ENCODE measurements at regions not wholly inside any gene's neighbourhood (a gene's known extent, or its start where the extent isn't known, plus 50 kb on each side); places are given as distances from the start of the nearest gene placed in this dataset.

GRCh38 chr15:70478251-70478990, 284.9 kb downstream of the UACA start:
- H3K4me3 ChIP-seq (ENCODE audit: extremely low read depth, insufficient read depth, low read length, poor library complexity, severe bottlenecking) = no peak overlapping the region
- H3K36me3 ChIP-seq (ENCODE audit: control insufficient read depth, insufficient read depth, low read length) = no peaks in the 10 kb centered on the region
- H3K9me3 ChIP-seq (ENCODE audit: control insufficient read depth, low read length) = no peaks in the 10 kb centered on the region
- no peak overlapping the region for H3K27ac ChIP-seq (ENCODE audit: low read depth, low read length, severe bottlenecking)
- 89 to 94% methylated on average over 1 to 13 of the region's 19 CpGs for WGBS, 2 experiments (ENCODE audit: insufficient coverage in 2 of 2)
- H3K4me1 ChIP-seq (ENCODE audit: control insufficient read depth, insufficient read depth, low read length, poor library complexity, severe bottlenecking) = peaks cover 20% of the 10 kb centered on the region

DNA sequence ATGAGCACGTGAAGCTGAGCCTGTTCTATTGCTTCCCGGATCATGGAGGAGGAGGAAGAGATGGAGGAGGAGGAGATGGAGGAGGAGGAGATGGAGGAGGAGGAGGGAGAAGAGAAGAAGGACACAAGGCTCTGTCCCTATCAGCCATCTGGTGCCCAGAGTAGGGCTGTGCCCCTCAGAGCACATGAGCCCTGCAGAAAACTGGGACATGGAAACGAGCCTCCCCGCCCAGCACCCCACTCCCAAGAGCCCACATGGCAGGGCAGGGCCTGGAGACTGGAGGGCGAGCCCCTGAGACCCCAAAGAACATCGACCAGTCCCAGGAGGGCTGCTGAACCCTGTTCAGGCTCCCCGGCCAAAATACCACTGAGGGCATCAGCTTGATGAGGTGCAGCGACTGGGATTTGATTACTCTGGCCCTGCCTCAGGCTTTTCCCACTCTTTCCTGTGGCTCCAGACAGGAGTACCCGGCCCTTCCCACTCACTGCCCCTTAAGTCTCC, 285.6 kb downstream of the UACA start:
- Histone ChIP-seq H3K4me1 (ENCODE audit: control insufficient read depth, insufficient read depth, low read length, poor library complexity, severe bottlenecking) (peaks cover 20% of the 10 kb centered on the region), H3K9me3 (ENCODE audit: control insufficient read depth, low read length) (no peaks in the 10 kb centered on the region), H3K36me3 (ENCODE audit: control insufficient read depth, insufficient read depth, low read length) (no peaks in the 10 kb centered on the region), H3K27ac (ENCODE audit: low read depth, low read length, severe bottlenecking) (no peak overlapping the region), H3K4me3 (ENCODE audit: extremely low read depth, insufficient read depth, low read length, poor library complexity, severe bottlenecking) (no peak overlapping the region)
- 83 to 95% methylated on average over 7 to 8 of the region's 9 CpGs for WGBS, 2 experiments (ENCODE audit: insufficient coverage in 2 of 2)

- Histone ChIP-seq H3K27ac (ENCODE audit: low read depth, low read length, severe bottlenecking) (no peak overlapping the region), H3K36me3 (ENCODE audit: control insufficient read depth, insufficient read depth, low read length) (no peaks in the 10 kb centered on the region), H3K9me3 (ENCODE audit: control insufficient read depth, low read length) (no peaks in the 10 kb centered on the region), H3K4me3 (ENCODE audit: extremely low read depth, insufficient read depth, low read length, poor library complexity, severe bottlenecking) (no peak overlapping the region), H3K4me1 (ENCODE audit: control insufficient read depth, insufficient read depth, low read length, poor library complexity, severe bottlenecking) (peaks cover 20% of the 10 kb centered on the region)
- WGBS, 2 experiments (ENCODE audit: insufficient coverage in 2 of 2) = 95 to 100% methylated on average over 3 to 5 of the region's 5 CpGs
These were observed 286.9 kb downstream of the UACA start for GRCh38 chr15:70476441-70476840.

GRCh38 chr15:70475921-70476320, 287.4 kb downstream of the UACA start:
- H3K9me3 ChIP-seq (ENCODE audit: control insufficient read depth, low read length) = no peaks in the 10 kb centered on the region
- H3K27ac ChIP-seq (ENCODE audit: low read depth, low read length, severe bottlenecking) = no peak overlapping the region
- H3K36me3 ChIP-seq (ENCODE audit: control insufficient read depth, insufficient read depth, low read length) = no peaks in the 10 kb centered on the region
- peaks cover 20% of the 10 kb centered on the region for H3K4me1 ChIP-seq (ENCODE audit: control insufficient read depth, insufficient read depth, low read length, poor library complexity, severe bottlenecking)
- H3K4me3 ChIP-seq (ENCODE audit: extremely low read depth, insufficient read depth, low read length, poor library complexity, severe bottlenecking) = no peak overlapping the region

GRCh38 chr15:70475407-70475781, 288.0 kb downstream of the UACA start:
- H3K27ac ChIP-seq (ENCODE audit: low read depth, low read length, severe bottlenecking) = no peak overlapping the region
- peaks cover 20% of the 10 kb centered on the region for H3K4me1 ChIP-seq (ENCODE audit: control insufficient read depth, insufficient read depth, low read length, poor library complexity, severe bottlenecking)
- no peaks in the 10 kb centered on the region for H3K36me3 ChIP-seq (ENCODE audit: control insufficient read depth, insufficient read depth, low read length)
- no peaks in the 10 kb centered on the region for H3K9me3 ChIP-seq (ENCODE audit: control insufficient read depth, low read length)
- 97 to 98% methylated on average over 4 to 5 of the region's 7 CpGs for WGBS, 2 experiments (ENCODE audit: insufficient coverage in 2 of 2)
- no peak overlapping the region for H3K4me3 ChIP-seq (ENCODE audit: extremely low read depth, insufficient read depth, low read length, poor library complexity, severe bottlenecking)

DNA sequence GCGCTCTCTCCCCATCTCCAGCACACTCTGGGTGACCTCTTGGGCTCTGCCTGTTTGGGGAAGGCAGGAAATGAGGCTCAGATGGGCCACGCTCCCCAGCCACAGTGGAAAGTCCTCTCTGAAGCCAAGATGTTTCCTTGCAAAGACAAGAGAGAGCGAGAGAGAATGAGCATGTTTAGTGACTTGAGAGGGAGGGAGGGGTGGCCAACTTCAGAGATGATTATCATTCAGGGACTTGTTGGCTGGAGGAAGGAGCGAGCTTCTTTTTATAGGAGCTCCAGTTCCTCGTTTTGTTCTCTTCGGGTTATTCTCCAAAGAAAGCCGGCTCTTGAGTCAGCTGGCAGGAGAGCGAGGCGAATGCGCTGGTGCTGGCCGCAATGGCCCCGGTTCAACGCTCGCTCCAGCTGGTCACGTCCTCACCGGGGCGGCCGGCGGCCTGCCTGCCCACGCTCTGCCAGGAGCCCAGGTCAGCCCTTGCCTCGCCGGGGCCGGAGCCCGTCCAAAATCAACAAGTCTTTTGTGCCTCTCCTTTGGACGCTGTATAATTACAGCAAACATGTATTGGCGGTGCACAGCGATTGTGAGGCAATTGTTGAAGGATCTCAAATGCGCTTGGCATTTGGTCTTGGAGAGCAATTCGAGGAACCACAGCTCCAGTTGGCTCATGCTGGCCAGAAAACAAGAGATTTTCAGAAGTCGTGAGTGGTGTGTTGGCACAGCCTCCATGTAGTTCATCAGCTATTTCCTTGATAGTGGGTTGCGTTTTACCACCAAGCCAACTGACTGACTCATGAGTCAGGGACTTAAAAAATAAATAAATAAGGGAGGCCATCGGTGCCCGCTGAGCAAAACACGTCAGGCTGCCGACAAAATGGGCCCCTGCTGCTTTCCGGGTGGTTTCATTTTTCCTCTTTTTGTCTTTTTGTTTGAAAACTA, 288.6 kb downstream of the UACA start:
- WGBS, 2 experiments (ENCODE audit: insufficient coverage in 2 of 2) = 93 to 95% methylated on average over 34 to 36 of the region's 36 CpGs
- peaks cover 20% of the 10 kb centered on the region for H3K4me1 ChIP-seq (ENCODE audit: control insufficient read depth, insufficient read depth, low read length, poor library complexity, severe bottlenecking)
- H3K36me3 ChIP-seq (ENCODE audit: control insufficient read depth, insufficient read depth, low read length) = no peaks in the 10 kb centered on the region
- no peaks in the 10 kb centered on the region for H3K9me3 ChIP-seq (ENCODE audit: control insufficient read depth, low read length)
- H3K27ac ChIP-seq (ENCODE audit: low read depth, low read length, severe bottlenecking) = no peak overlapping the region
- no peak overlapping the region for H3K4me3 ChIP-seq (ENCODE audit: extremely low read depth, insufficient read depth, low read length, poor library complexity, severe bottlenecking)

DNA sequence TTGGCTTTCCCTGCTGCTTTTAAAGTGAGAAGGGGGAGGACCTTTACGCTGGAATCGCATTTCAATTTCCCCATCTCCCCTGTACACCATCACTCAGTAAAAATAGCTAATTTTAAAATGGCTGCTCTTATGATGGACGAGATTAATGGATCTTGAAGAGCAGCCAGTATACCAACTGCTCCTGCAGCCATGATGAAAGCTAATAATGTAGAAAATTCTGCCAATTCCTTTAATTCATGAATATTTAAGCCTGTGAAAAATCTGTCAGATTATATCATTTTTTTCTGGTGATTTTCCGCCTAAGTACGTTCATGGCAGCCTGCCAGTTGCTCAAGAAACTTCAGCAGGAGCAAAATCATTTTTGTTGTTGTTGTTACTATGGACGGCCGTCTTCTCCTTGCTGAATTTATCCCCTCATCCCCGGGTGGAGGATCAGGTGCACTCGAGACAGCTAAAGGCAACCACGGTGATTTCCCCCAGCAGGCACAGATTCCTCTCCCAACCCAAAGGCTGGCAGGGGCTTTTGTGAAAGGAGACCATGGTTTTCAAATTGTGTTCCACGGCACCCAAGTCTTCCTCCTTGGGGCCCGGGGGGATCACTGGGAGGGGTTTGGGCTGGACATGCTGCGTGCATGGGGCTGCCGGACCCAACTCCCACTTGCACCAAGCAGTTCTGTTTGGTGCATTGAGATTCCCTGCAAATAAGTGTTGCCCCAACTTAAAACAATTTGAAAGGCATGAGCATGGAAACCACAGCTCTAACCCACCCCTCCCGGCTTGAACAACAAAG, 289.6 kb downstream of the UACA start:
- 92 to 93% methylated on average over 9 to 10 of the region's 15 CpGs for WGBS, 2 experiments (ENCODE audit: insufficient coverage in 2 of 2)
- H3K4me3 ChIP-seq (ENCODE audit: extremely low read depth, insufficient read depth, low read length, poor library complexity, severe bottlenecking) = no peak overlapping the region

GRCh38 chr15:70471517-70471916, 291.8 kb downstream of the UACA start:
- 17% methylated on average over 1 of the region's 1 CpG; no CpG with 5 or more reads in 1 of the 2 experiments for WGBS, 2 experiments (ENCODE audit: insufficient coverage in 2 of 2)
- H3K4me1 ChIP-seq (ENCODE audit: control insufficient read depth, insufficient read depth, low read length, poor library complexity, severe bottlenecking) = peaks cover 20% of the 10 kb centered on the region
- H3K27ac ChIP-seq (ENCODE audit: low read depth, low read length, severe bottlenecking) = no peak overlapping the region
- H3K4me3 ChIP-seq (ENCODE audit: extremely low read depth, insufficient read depth, low read length, poor library complexity, severe bottlenecking) = no peak overlapping the region
- no peaks in the 10 kb centered on the region for H3K36me3 ChIP-seq (ENCODE audit: control insufficient read depth, insufficient read depth, low read length)
- H3K9me3 ChIP-seq (ENCODE audit: control insufficient read depth, low read length) = no peaks in the 10 kb centered on the region

More for the DNA sequence above, 289.6 kb downstream of the UACA start:
- Histone ChIP-seq H3K9me3 (ENCODE audit: control insufficient read depth, low read length) (no peaks in the 10 kb centered on the region), H3K4me1 (ENCODE audit: control insufficient read depth, insufficient read depth, low read length, poor library complexity, severe bottlenecking) (peaks cover 20% of the 10 kb centered on the region), H3K27ac (ENCODE audit: low read depth, low read length, severe bottlenecking) (no peak overlapping the region), H3K36me3 (ENCODE audit: control insufficient read depth, insufficient read depth, low read length) (no peaks in the 10 kb centered on the region)

GRCh38 chr15:70470556-70471191, 292.7 kb downstream of the UACA start:
- WGBS, 2 experiments (ENCODE audit: insufficient coverage in 2 of 2) = 84 to 93% methylated on average over 5 of the region's 7 CpGs
- peaks cover 16% of the 10 kb centered on the region for H3K4me1 ChIP-seq (ENCODE audit: control insufficient read depth, insufficient read depth, low read length, poor library complexity, severe bottlenecking)
- H3K27ac ChIP-seq (ENCODE audit: low read depth, low read length, severe bottlenecking) = no peak overlapping the region
- H3K4me3 ChIP-seq (ENCODE audit: extremely low read depth, insufficient read depth, low read length, poor library complexity, severe bottlenecking) = no peak overlapping the region
- no peaks in the 10 kb centered on the region for H3K36me3 ChIP-seq (ENCODE audit: control insufficient read depth, insufficient read depth, low read length)
- H3K9me3 ChIP-seq (ENCODE audit: control insufficient read depth, low read length) = no peaks in the 10 kb centered on the region

Measured in mesodermal cell (in vitro differentiated cells).